ENCODE measurements at regions not wholly inside any gene's neighbourhood (a gene's known extent, or its start where the extent isn't known, plus 50 kb on each side); places are given as distances from the start of the nearest gene placed in this dataset.

GRCh38 chr11:11020219-11020726 lies 162.4 kb upstream of the ZBED5 start:
- no peak for DNase-seq (ENCODE audit: low read depth in 1 of 2, low spot score in 1 of 2)
- Histone ChIP-seq H3K27me3 (ENCODE audit: insufficient read depth, poor library complexity, severe bottlenecking) (no peaks in the 10 kb centered on the region), H3K27ac (replicated peaks) (no peak overlapping the region), H3K4me3 (replicated peaks; ENCODE audit: insufficient read depth, low read length) (no peak overlapping the region)
- TF ChIP-seq, protein P1, sequence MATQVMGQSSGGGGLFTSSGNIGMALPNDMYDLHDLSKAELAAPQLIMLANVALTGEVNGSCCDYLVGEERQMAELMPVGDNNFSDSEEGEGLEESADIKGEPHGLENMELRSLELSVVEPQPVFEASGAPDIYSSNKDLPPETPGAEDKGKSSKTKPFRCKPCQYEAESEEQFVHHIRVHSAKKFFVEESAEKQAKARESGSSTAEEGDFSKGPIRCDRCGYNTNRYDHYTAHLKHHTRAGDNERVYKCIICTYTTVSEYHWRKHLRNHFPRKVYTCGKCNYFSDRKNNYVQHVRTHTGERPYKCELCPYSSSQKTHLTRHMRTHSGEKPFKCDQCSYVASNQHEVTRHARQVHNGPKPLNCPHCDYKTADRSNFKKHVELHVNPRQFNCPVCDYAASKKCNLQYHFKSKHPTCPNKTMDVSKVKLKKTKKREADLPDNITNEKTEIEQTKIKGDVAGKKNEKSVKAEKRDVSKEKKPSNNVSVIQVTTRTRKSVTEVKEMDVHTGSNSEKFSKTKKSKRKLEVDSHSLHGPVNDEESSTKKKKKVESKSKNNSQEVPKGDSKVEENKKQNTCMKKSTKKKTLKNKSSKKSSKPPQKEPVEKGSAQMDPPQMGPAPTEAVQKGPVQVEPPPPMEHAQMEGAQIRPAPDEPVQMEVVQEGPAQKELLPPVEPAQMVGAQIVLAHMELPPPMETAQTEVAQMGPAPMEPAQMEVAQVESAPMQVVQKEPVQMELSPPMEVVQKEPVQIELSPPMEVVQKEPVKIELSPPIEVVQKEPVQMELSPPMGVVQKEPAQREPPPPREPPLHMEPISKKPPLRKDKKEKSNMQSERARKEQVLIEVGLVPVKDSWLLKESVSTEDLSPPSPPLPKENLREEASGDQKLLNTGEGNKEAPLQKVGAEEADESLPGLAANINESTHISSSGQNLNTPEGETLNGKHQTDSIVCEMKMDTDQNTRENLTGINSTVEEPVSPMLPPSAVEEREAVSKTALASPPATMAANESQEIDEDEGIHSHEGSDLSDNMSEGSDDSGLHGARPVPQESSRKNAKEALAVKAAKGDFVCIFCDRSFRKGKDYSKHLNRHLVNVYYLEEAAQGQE (IDR thresholded peaks at IDR 0.05; ENCODE audit: insufficient replicate concordance, low read depth) = no peak
- TF ChIP-seq POLR2AphosphoS5 (IDR thresholded peaks at IDR 0.05; ENCODE audit: low read depth) = no peak
- TF ChIP-seq SPI1 (IDR thresholded peaks at IDR 0.05; ENCODE audit: borderline replicate concordance, low read depth) = no peak
- no peak for TF ChIP-seq GABPA (IDR thresholded peaks at IDR 0.05; ENCODE audit: low read depth)
- TF ChIP-seq, protein P2, sequence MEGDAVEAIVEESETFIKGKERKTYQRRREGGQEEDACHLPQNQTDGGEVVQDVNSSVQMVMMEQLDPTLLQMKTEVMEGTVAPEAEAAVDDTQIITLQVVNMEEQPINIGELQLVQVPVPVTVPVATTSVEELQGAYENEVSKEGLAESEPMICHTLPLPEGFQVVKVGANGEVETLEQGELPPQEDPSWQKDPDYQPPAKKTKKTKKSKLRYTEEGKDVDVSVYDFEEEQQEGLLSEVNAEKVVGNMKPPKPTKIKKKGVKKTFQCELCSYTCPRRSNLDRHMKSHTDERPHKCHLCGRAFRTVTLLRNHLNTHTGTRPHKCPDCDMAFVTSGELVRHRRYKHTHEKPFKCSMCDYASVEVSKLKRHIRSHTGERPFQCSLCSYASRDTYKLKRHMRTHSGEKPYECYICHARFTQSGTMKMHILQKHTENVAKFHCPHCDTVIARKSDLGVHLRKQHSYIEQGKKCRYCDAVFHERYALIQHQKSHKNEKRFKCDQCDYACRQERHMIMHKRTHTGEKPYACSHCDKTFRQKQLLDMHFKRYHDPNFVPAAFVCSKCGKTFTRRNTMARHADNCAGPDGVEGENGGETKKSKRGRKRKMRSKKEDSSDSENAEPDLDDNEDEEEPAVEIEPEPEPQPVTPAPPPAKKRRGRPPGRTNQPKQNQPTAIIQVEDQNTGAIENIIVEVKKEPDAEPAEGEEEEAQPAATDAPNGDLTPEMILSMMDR (IDR thresholded peaks at IDR 0.05; ENCODE audit: insufficient read depth, low read length) = no peak

GRCh38 chr11:11016943-11017342 lies 159.1 kb upstream of the ZBED5 start:
- Histone ChIP-seq H3K4me3 (replicated peaks; ENCODE audit: insufficient read depth, low read length) (no peak overlapping the region), H3K27me3 (ENCODE audit: insufficient read depth, poor library complexity, severe bottlenecking) (no peaks in the 10 kb centered on the region), H3K27ac (replicated peaks) (no peak overlapping the region)
- TF ChIP-seq, protein P1 (IDR thresholded peaks at IDR 0.05; ENCODE audit: insufficient replicate concordance, low read depth) = no peak
- TF ChIP-seq GABPA (IDR thresholded peaks at IDR 0.05; ENCODE audit: low read depth) (no peak), POLR2AphosphoS5 (IDR thresholded peaks at IDR 0.05; ENCODE audit: low read depth) (no peak), SPI1 (IDR thresholded peaks at IDR 0.05; ENCODE audit: borderline replicate concordance, low read depth) (no peak)
- TF ChIP-seq, protein P2 (IDR thresholded peaks at IDR 0.05; ENCODE audit: insufficient read depth, low read length) = no peak
- DNase-seq (ENCODE audit: low read depth in 1 of 2, low spot score in 1 of 2) = no peak

DNA sequence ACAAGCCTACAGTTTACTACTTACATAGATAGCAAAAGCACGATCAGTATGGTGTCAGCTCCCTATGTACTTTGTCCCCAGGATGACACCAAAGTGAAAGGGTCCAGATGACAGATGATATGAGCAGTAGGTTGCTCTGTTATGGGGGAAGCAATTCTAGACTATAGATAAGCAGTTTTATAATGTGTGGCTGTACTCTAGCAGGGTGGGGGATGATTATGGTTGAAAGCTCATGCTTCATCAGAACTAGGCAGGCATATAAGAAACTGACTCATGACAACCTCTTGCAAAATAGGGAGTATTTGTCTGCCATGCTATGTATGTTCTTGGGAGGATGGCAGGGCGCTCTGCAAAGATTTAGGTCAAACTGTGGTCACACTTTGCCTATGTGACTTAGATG lies 158.2 kb upstream of the ZBED5 start:
- no peak for TF ChIP-seq SPI1 (IDR thresholded peaks at IDR 0.05; ENCODE audit: borderline replicate concordance, low read depth)
- TF ChIP-seq POLR2AphosphoS5 (IDR thresholded peaks at IDR 0.05; ENCODE audit: low read depth) = no peak
- TF ChIP-seq, protein P1 (IDR thresholded peaks at IDR 0.05; ENCODE audit: insufficient replicate concordance, low read depth) = no peak
- TF ChIP-seq, protein P2 (IDR thresholded peaks at IDR 0.05; ENCODE audit: insufficient read depth, low read length) = no peak
- TF ChIP-seq GABPA (IDR thresholded peaks at IDR 0.05; ENCODE audit: low read depth) = no peak
- Histone ChIP-seq H3K27ac (replicated peaks) (no peak overlapping the region), H3K27me3 (ENCODE audit: insufficient read depth, poor library complexity, severe bottlenecking) (peaks cover 4% of the 10 kb centered on the region), H3K4me3 (replicated peaks; ENCODE audit: insufficient read depth, low read length) (no peak overlapping the region)
- no peak for DNase-seq (ENCODE audit: low read depth in 1 of 2, low spot score in 1 of 2)

All from HL-60 (cell line).